HepG2 (cell line): ENCODE measurements at regions not wholly inside any gene's neighbourhood (a gene's known extent, or its start where the extent isn't known, plus 50 kb on each side); places are given as distances from the start of the nearest gene placed in this dataset.

Experiments
- AFF4 ChIP-seq: sonication (generic); formaldehyde crosslinking; IDR thresholded peaks from 2 replicates; pipeline ENCODE4 v1.4.0; 2020; ENCODE audit warnings: missing genetic modification reagents
- CSRNP1 ChIP-seq: sonication (generic); formaldehyde crosslinking; IDR thresholded peaks from 2 replicates; pipeline ENCODE4 v1.8.1; 2023; ENCODE audit warnings: mild to moderate bottlenecking, missing genetic modification reagents
- JUN ChIP-seq: sonication (generic); formaldehyde crosslinking; IDR thresholded peaks from 2 replicates; pipeline ENCODE4 v1.4.0; 2020; ENCODE audit warnings: mild to moderate bottlenecking, missing genetic modification reagents
- MED13 ChIP-seq: sonication (generic); formaldehyde crosslinking; IDR thresholded peaks from 2 replicates; pipeline ENCODE4 v1.5.0; 2020; ENCODE audit warnings: missing genetic modification reagents
- SP4 ChIP-seq: sonication (generic); formaldehyde crosslinking; IDR thresholded peaks from 2 replicates; pipeline ENCODE4 v1.8.1; 2023; ENCODE audit warnings: mild to moderate bottlenecking, missing genetic modification reagents
- TAF1 ChIP-seq: sonication (generic); formaldehyde crosslinking; IDR thresholded peaks from 2 replicates; pipeline ENCODE4 v1.4.0; 2020; ENCODE audit warnings: missing genetic modification reagents
- XRCC5 ChIP-seq: fragments of 200-400 bp; formaldehyde crosslinking; optimal IDR thresholded peaks from 2 replicates; pipeline ENCODE3; 2017; ENCODE audit warnings: mild to moderate bottlenecking, low read length
- ZNF274 ChIP-seq: sonication (generic); formaldehyde crosslinking; IDR thresholded peaks from 2 replicates; pipeline ENCODE4 v1.5.1; 2020; ENCODE audit warnings: mild to moderate bottlenecking, missing genetic modification reagents
- ZNF282 ChIP-seq: fragments of 450-650 bp; IDR thresholded peaks from 2 replicates; pipeline ENCODE4 v1.6.1; 2018; ENCODE audit not compliant: partially characterized antibody
- ZNF362 ChIP-seq: sonication (generic); formaldehyde crosslinking; IDR thresholded peaks from 2 replicates; pipeline ENCODE4 v1.4.0; 2020; ENCODE audit warnings: missing genetic modification reagents, mild to moderate bottlenecking, borderline replicate concordance
- ZNF501 ChIP-seq: sonication (generic); formaldehyde crosslinking; IDR thresholded peaks from 2 replicates; pipeline ENCODE4 v1.5.1; 2020; ENCODE audit warnings: mild to moderate bottlenecking, moderate library complexity, missing genetic modification reagents
- ZNF691 ChIP-seq: sonication (generic); formaldehyde crosslinking; IDR thresholded peaks from 2 replicates; pipeline ENCODE4 v1.4.0; 2020; ENCODE audit warnings: missing genetic modification reagents, low read depth, mild to moderate bottlenecking, borderline replicate concordance

GRCh38 chr12:89258240-89258969 lies 93.9 kb downstream of the DUSP6 start:
- no peak for TF ChIP-seq TAF1 (CRISPR knock-in tag)
- TF ChIP-seq CSRNP1 (CRISPR knock-in tag): no peak
- no peak for TF ChIP-seq SP4
- TF ChIP-seq ZNF691 (CRISPR knock-in tag): no peak
- no peak for TF ChIP-seq AFF4 (CRISPR knock-in tag)
- TF ChIP-seq ZNF282: no peak
- TF ChIP-seq JUN (CRISPR knock-in tag): no peak
- TF ChIP-seq ZNF362: no peak
- no peak for TF ChIP-seq ZNF274 (CRISPR knock-in tag)
- TF ChIP-seq ZNF501: no peak
- no peak for TF ChIP-seq MED13 (CRISPR knock-in tag)
- no peak for TF ChIP-seq XRCC5
